Endothelial cell of umbilical vein (primary cell): ENCODE measurements at regions not wholly inside any gene's neighbourhood (a gene's known extent, or its start where the extent isn't known, plus 50 kb on each side); places are given as distances from the start of the nearest gene placed in this dataset.

Source experiments
- BruUV-seq: library from RNA; stranded (reverse); fragments of 400-500 nt; replicated peaks from 2 replicates; lab custom pipeline; 2021; lab: Mats Ljungman, UMichigan
- CTCF ChIA-PET: fragments of 300-600, 350-600 bp; sonication (Branson Sonifier 250); formaldehyde crosslinking; loops from one replicate; lab custom pipeline; 2021; ENCODE audit warnings: antibody characterized with exemption, inconsistent platforms; lab: Charles Lee
- POLR2A ChIA-PET: fragments of 300-600, 350-600 bp; sonication (Branson Sonifier 250); formaldehyde crosslinking; loops from one replicate; lab custom pipeline; 2021; ENCODE audit warnings: antibody characterized with exemption, inconsistent platforms; lab: Charles Lee
- DNase-seq: peaks from one replicate; pipeline ENCODE4 v3.0.0-alpha.2; 2011; ENCODE audit warnings: low read depth, low spot score
- FAIRE-seq: peaks from 2 replicates; lab custom pipeline; 2011; peaks lifted over from hg19 to GRCh38; lab: Jason Lieb, UNC
- H2AFZ ChIP-seq: 2 replicates; pipeline ENCODE4 v1.6.0; 2012; ENCODE audit warnings: low read depth, low read length, control low read depth, inconsistent platforms
- H3K27ac ChIP-seq: 2 replicates; pipeline ENCODE4 v1.5.1; 2011; ENCODE audit warnings: low read depth, mild to moderate bottlenecking, control low read depth, low read length, moderate library complexity; ENCODE audit not compliant: insufficient read depth
- H3K27me3 ChIP-seq, 2 experiments: 2 replicates each; pipeline versions ENCODE4 v1.6.0 to v1.6.1; 2011; ENCODE audit warnings: low read length in 2 of 2, mixed read lengths in 1 of 2; ENCODE audit not compliant: control insufficient read depth in 2 of 2, insufficient read depth in 2 of 2
- H3K36me3 ChIP-seq, 2 experiments: 2 replicates in 1 of 2; 3 replicates in 1 of 2; pipeline ENCODE4 v1.5.1; 2011; ENCODE audit warnings: low read length in 2 of 2, mild to moderate bottlenecking in 1 of 2, moderate library complexity in 1 of 2; ENCODE audit not compliant: control insufficient read depth in 2 of 2, insufficient read depth in 2 of 2; ENCODE audit errors: extremely low read depth in 1 of 2
- H3K4me1 ChIP-seq: 3 replicates; pipeline ENCODE4 v1.5.1; 2011; ENCODE audit warnings: mild to moderate bottlenecking, low read length; ENCODE audit not compliant: control insufficient read depth, insufficient read depth; ENCODE audit errors: extremely low read depth
- H3K4me2 ChIP-seq: 2 replicates; pipeline ENCODE4 v1.6.1; 2011; ENCODE audit warnings: low read length, control low read depth, mixed read lengths; ENCODE audit not compliant: insufficient read depth
- H3K4me3 ChIP-seq, 3 experiments: fragments of 200-600 bp in 1 of 3; sonication (generic), shearing (Covaris generic) in 1 of 3; replicated peaks in 1 of 3; 2 replicates each; pipeline ENCODE4 v1.5.1; 2011 to 2016; ENCODE audit warnings: control low read depth in 3 of 3, low read length in 3 of 3, mild to moderate bottlenecking in 2 of 3, inconsistent platforms in 1 of 3, low read depth in 1 of 3, moderate library complexity in 1 of 3; ENCODE audit not compliant: insufficient read depth in 1 of 3
- H3K79me2 ChIP-seq: 2 replicates; pipeline ENCODE4 v1.6.0; 2012; ENCODE audit warnings: low read length, inconsistent platforms; ENCODE audit not compliant: control insufficient read depth, insufficient read depth
- H3K9ac ChIP-seq: replicated peaks from 2 replicates; pipeline ENCODE3; 2011; ENCODE audit warnings: low read length, control low read depth; ENCODE audit not compliant: insufficient read depth; ENCODE audit errors: extremely low read depth
- H3K9me1 ChIP-seq: replicated peaks from 3 replicates; pipeline ENCODE4 v1.6.0; 2011; ENCODE audit warnings: mild to moderate bottlenecking, low read length; ENCODE audit not compliant: control insufficient read depth, insufficient read depth; ENCODE audit errors: extremely low read depth
- H3K9me3 ChIP-seq: replicated peaks from 2 replicates; pipeline ENCODE4 v1.5.1; 2012; ENCODE audit warnings: low read length, inconsistent platforms; ENCODE audit not compliant: control insufficient read depth, insufficient read depth
- H4K20me1 ChIP-seq: replicated peaks from 2 replicates; pipeline ENCODE3; 2011; ENCODE audit warnings: mild to moderate bottlenecking, low read length; ENCODE audit not compliant: control insufficient read depth, insufficient read depth; ENCODE audit errors: extremely low read depth
- CTCF ChIP-seq, 2 donors: IDR thresholded peaks; 1 replicate in 1 of 2; 2 replicates in 1 of 2; pipeline ENCODE4 v1.5.1; 2011; ENCODE audit warnings: low read length in 2 of 2, mild to moderate bottlenecking in 2 of 2, moderate library complexity in 2 of 2, control low read depth in 1 of 2, inconsistent platforms in 1 of 2, low read depth in 1 of 2; ENCODE audit not compliant: insufficient read depth in 1 of 2; ENCODE audit errors: extremely low read depth in 1 of 2
- EZH2 ChIP-seq: IDR thresholded peaks from 2 replicates; pipeline ENCODE4 v1.6.1; 2012; ENCODE audit warnings: borderline replicate concordance, low read depth, mild to moderate bottlenecking, moderate library complexity, low read length, inconsistent platforms; ENCODE audit not compliant: severe bottlenecking
- FOS ChIP-seq: IDR thresholded peaks from 2 replicates; pipeline ENCODE4 v1.6.1; 2011; ENCODE audit warnings: mild to moderate bottlenecking, low read length, moderate library complexity, borderline replicate concordance; ENCODE audit not compliant: insufficient read depth
- GATA2 ChIP-seq: IDR thresholded peaks from 2 replicates; pipeline ENCODE4 v1.7.0; 2011; ENCODE audit warnings: low read depth, mild to moderate bottlenecking, moderate library complexity, mixed read lengths, low read length; ENCODE audit not compliant: insufficient read length, insufficient read depth
- JUN ChIP-seq: IDR thresholded peaks from 2 replicates; pipeline ENCODE4 v1.6.1; 2011; ENCODE audit warnings: borderline replicate concordance, low read depth; ENCODE audit not compliant: insufficient read length, insufficient read depth
- MAX ChIP-seq: IDR thresholded peaks from 2 replicates; pipeline ENCODE4 v1.6.1; 2011; ENCODE audit not compliant: insufficient read depth, insufficient read length
- MYC ChIP-seq: IDR thresholded peaks from one replicate; pipeline ENCODE4 v1.6.1; 2011; ENCODE audit warnings: mild to moderate bottlenecking, low read depth, low read length
- POLR2A ChIP-seq: IDR thresholded peaks from 2 replicates; pipeline ENCODE4 v1.6.1; 2012; ENCODE audit warnings: low read depth, mild to moderate bottlenecking, control low read depth, low read length
- dilution Hi-C: fragments of 300-500 bp; cut with MboI; formaldehyde crosslinking; loops from one replicate; pipeline ENCODE4 v1.15.0; 2019; ENCODE audit warnings: low sequenced_read_pairs; ENCODE audit not compliant: extremely low pct_ligation_motif_present
- intact Hi-C: fragments of 100-400 bp; cut with micrococcal nuclease; formaldehyde crosslinking; loops from one replicate; pipeline ENCODE4 v1.10.0; 2022

GRCh38 chr3:20524328-20524727 is 338.3 kb upstream of the SGO1 start:
- intact Hi-C loops = no loop called here
- BruUV-seq = no TSS peak
- H3K9me1 ChIP-seq = no peaks in the 10 kb centered on the region
- no peaks in the 10 kb centered on the region for H3K79me2 ChIP-seq
- no peak overlapping the region for H2AFZ ChIP-seq
- no peaks in the 10 kb centered on the region for H3K9me3 ChIP-seq
- DNase-seq (no peak), FAIRE-seq (no peak)
- ChIA-PET POLR2A (no interaction called here), CTCF (no interaction called here)
- H3K4me1 ChIP-seq = no peaks in the 10 kb centered on the region
- no peak overlapping the region for H3K4me2 ChIP-seq
- H3K4me3 ChIP-seq = no peak overlapping the region
- H3K36me3 ChIP-seq = no peaks in the 10 kb centered on the region
- dilution Hi-C loops = no loop called here
- no peaks in the 10 kb centered on the region for H4K20me1 ChIP-seq
- no peak overlapping the region for H3K9ac ChIP-seq
- TF ChIP-seq GATA2 = no peak
- TF ChIP-seq MAX = no peak
- TF ChIP-seq EZH2 = no peak
- TF ChIP-seq JUN = no peak
- TF ChIP-seq MYC = no peak
- no peak for TF ChIP-seq POLR2A
- no peak for TF ChIP-seq FOS
- TF ChIP-seq CTCF (IDR thresholded peaks at IDR 0.05; ENCODE audit: extremely low read depth in 1 of 2, insufficient read depth in 1 of 2, low read depth in 1 of 2, low read length in 2 of 2) = no peak
- H3K27me3 ChIP-seq = no peaks in the 10 kb centered on the region
- no peak overlapping the region for H3K27ac ChIP-seq
